Stimulated activated memory B cell treated with anti-CD40 and anti-IgM and Interleukin-4, amounts not matched to agents 10 μg/mL and 1 μg/mL and 100 μg/mL, for 72 hours (primary cell): ENCODE measurements at regions not wholly inside any gene's neighbourhood (a gene's known extent, or its start where the extent isn't known, plus 50 kb on each side); places are given as distances from the start of the nearest gene placed in this dataset.
"Not testable (repeated sequence)": the region's sequence is repeated elsewhere in the genome, so short reads cannot be mapped to it uniquely, and the experiment has no call there.

Experiments
- ATAC-seq: fragments of 150-1000 bp; cut with Tn5 transposase; 2 replicates; pipeline ENCODE4 v1.10.0; 2021
- H3K27ac Mint-ChIP-seq: one replicate; pipeline ENCODE4 v1.8.0; 2022; ENCODE audit warnings: mild to moderate bottlenecking, mixed read lengths
- H3K27me3 Mint-ChIP-seq: one replicate; pipeline ENCODE4 v1.8.0; 2022; ENCODE audit warnings: mixed read lengths
- H3K36me3 Mint-ChIP-seq: one replicate; pipeline ENCODE4 v1.8.0; 2022; ENCODE audit warnings: mixed read lengths
- H3K4me1 Mint-ChIP-seq: one replicate; pipeline ENCODE4 v1.8.0; 2022; ENCODE audit warnings: mixed read lengths
- H3K4me3 Mint-ChIP-seq: one replicate; pipeline ENCODE4 v1.8.0; 2022; ENCODE audit warnings: mild to moderate bottlenecking, moderate library complexity, mixed read lengths
- H3K9me3 Mint-ChIP-seq: one replicate; pipeline ENCODE4 v1.8.0; 2022; ENCODE audit warnings: mixed read lengths

DNA sequence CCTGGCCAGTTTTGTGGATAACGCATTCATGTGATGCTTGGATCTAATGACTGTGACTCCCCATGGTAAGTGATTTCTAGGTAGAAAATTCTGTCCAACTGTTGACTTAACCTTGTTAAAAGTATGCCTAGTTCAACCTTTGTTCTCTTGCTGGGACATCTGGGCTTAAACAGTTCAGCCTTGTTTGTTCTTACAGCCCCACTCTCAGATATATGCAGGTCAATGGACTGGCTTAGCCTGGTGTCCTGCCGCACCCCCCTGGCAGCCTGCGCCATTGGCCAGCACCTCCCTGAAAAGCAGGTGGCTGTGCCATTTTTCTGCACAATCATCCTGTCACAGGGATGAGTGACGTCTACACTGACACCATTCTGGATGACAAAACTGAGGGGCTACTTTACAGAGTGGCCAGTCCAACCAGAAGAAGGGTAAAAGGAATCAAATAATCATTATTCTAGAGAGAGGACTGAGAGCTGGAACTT is 244.7 kb upstream of the ONECUT1 start:
- peaks cover 10% of the 10 kb centered on the region for H3K27me3 Mint-ChIP-seq
- H3K27ac Mint-ChIP-seq, result no peak overlapping the region
- H3K9me3 Mint-ChIP-seq, result no peaks in the 10 kb centered on the region
- no peaks in the 10 kb centered on the region for H3K4me1 Mint-ChIP-seq
- no peak overlapping the region for H3K4me3 Mint-ChIP-seq
- ATAC-seq, result no peak
- H3K36me3 Mint-ChIP-seq, result no peaks in the 10 kb centered on the region

DNA sequence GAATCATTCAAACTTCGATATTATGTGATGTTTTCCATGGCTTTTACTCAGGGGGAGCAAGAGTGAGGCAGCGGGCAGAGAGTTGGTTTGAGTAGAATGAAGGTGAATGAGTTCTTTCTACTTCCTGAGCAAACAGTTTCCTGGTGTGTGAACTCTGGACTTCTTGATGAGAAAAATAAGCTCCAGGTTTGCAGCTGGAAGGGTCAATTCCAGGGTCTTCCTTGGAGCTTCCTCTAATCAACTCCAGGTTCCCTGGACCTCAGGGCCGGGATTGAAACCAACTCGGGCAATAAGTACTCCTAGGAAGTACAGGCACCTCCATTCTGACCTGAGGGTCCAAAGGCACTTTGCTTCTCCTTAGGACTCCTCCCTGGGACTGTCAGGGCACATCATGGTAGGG is 243.6 kb upstream of the ONECUT1 start:
- ATAC-seq, result no peak
- H3K36me3 Mint-ChIP-seq, result no peaks in the 10 kb centered on the region
- H3K4me3 Mint-ChIP-seq, result no peak overlapping the region
- no peaks in the 10 kb centered on the region for H3K4me1 Mint-ChIP-seq
- H3K27ac Mint-ChIP-seq, result no peak overlapping the region
- H3K27me3 Mint-ChIP-seq, result peaks cover 10% of the 10 kb centered on the region
- no peaks in the 10 kb centered on the region for H3K9me3 Mint-ChIP-seq

DNA sequence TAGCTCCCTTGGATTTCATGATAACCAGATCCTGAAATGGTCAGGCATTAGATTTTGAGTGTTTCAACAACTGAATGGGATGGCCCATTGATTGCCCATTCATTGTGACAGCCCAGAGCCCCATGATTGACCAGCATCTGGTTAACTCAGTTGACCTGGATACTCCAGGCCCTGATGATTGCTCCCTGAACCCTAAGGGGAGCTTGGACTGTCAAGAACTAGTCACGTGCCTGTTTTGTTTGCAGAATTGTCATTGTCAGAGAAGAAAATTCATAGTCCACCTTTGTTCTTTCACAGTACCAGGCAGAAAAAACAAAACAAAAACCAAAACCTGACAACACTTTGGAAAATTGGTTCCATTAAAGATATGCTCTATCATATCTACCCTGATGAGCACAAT is 241.3 kb upstream of the ONECUT1 start:
- H3K4me3 Mint-ChIP-seq, result no peak overlapping the region
- ATAC-seq, result no peak
- H3K27me3 Mint-ChIP-seq, result no peaks in the 10 kb centered on the region

DNA sequence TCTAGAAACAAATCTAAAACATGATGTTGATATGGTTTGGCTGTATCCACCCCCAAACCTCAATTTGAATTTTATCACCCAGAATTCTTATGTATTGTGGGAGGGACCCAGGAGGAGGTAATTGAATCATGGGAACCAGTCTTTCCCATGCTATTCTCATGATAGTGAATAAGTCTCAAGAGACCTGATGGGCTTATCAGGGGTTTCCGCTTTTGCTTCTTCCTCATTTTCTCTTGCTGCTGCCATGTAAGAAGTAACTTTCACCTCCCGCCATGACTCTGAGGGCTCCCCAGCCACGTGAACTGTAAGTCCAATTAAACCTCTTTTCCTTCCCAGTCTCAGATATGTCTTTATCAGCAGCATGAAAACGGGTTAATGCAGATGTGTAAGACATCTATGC is 232.7 kb upstream of the ONECUT1 start:
- no peaks in the 10 kb centered on the region for H3K4me1 Mint-ChIP-seq
- ATAC-seq, result no peak

More for the DNA sequence above, 241.3 kb upstream of the ONECUT1 start:
- Mint-ChIP-seq H3K36me3 (no peaks in the 10 kb centered on the region), H3K9me3 (peaks cover 7% of the 10 kb centered on the region), H3K27ac (no peak overlapping the region), H3K4me1 (no peaks in the 10 kb centered on the region)

DNA sequence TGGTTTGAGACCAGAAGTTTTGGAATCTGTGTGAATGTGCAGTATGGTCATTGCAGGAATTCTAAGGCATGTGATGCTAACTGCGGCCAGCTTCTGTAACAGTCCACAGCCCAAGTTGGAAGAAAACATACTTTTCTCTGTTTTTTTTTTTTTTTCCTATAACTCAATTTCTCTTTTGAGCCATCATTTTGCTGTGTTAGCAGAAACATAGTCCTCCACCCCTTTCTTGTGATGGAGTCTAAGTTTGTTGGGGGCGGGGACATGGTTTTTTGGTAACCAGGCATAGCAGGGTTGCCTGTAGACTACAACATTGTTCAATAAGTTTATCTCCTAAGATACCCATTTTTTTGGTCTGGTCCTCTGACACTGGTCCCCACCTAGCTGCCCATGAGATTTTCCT is 223.2 kb upstream of the ONECUT1 start:
- no peak overlapping the region for H3K27ac Mint-ChIP-seq
- H3K36me3 Mint-ChIP-seq, result no peaks in the 10 kb centered on the region
- H3K4me1 Mint-ChIP-seq, result no peaks in the 10 kb centered on the region
- H3K27me3 Mint-ChIP-seq, result no peaks in the 10 kb centered on the region
- peaks cover 3% of the 10 kb centered on the region for H3K9me3 Mint-ChIP-seq
- no peak overlapping the region for H3K4me3 Mint-ChIP-seq
- no peak for ATAC-seq

More for the DNA sequence above, 232.7 kb upstream of the ONECUT1 start:
- H3K4me3 Mint-ChIP-seq, result no peak overlapping the region
- H3K36me3 Mint-ChIP-seq, result no peaks in the 10 kb centered on the region
- H3K27me3 Mint-ChIP-seq, result no peaks in the 10 kb centered on the region
- no peak overlapping the region for H3K27ac Mint-ChIP-seq
- H3K9me3 Mint-ChIP-seq, result peaks cover 10% of the 10 kb centered on the region

DNA sequence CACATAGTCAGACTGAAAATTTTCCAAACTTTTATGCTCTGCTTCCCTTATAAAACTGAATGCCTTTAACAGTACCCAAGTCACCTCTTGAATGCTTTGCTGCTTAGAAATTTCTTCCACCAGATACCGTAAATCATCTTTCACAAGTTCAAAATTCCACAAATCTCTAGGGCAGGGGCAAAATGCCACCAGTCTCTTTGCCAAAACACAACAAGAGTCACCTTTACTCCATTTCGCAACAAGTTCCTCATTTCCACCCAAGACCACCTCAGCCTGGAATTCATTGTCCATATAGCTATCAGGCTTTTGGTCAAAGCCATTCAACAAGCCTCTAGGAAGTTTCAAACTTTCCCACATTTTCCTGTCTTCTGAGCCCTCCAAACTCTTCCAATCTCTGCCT is 221.6 kb upstream of the ONECUT1 start:
- ATAC-seq, H3K36me3 Mint-ChIP-seq, H3K27me3 Mint-ChIP-seq, H3K4me1 Mint-ChIP-seq, H3K27ac Mint-ChIP-seq, H3K4me3 Mint-ChIP-seq, H3K9me3 Mint-ChIP-seq: not testable (repeated sequence)

DNA sequence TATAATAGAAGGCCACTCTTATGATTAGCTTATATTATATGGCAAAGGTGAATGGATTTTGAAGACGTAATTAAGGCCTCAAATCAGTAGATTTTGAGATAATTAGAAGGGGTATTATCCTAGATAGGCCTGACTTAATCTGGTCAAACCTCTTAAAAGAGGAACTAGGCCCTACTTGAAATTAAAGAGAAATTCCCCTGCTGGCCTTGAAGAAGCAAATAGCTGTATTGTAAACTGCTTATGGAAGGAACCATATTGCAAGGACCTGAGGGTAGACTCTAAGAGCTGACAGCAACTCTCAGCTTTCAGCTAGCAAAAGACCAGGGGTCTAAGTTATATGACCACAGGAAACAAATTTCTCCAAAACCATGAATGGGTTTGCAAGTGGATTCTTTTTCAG is 219.0 kb upstream of the ONECUT1 start:
- Mint-ChIP-seq H3K9me3 (peaks cover 3% of the 10 kb centered on the region), H3K27me3 (peaks cover 18% of the 10 kb centered on the region), H3K4me1 (no peaks in the 10 kb centered on the region)

DNA sequence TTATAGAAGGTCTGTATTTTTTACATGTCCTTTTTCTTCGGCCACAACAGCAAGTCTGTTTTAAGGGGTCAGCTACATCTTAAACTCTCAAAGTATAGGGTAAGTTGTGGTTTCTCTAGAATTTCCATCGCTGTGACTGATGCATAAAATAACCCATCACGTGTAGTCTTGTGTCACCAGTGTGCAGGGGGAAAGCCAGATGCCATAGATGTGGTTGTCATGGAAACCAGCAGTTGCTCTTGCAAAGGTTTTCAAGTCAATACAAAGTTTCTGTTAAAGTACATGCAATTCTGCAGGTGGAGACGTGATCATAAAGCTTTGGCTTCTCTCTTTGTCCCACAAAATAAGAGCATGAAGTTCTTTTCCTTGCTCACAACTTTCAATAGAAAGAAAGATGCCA is 210.3 kb upstream of the ONECUT1 start:
- no peaks in the 10 kb centered on the region for H3K36me3 Mint-ChIP-seq
- ATAC-seq, result no peak
- H3K4me3 Mint-ChIP-seq, result no peak overlapping the region
- peaks cover 3% of the 10 kb centered on the region for H3K9me3 Mint-ChIP-seq
- H3K4me1 Mint-ChIP-seq, result no peaks in the 10 kb centered on the region
- H3K27ac Mint-ChIP-seq, result no peak overlapping the region
- H3K27me3 Mint-ChIP-seq, result peaks cover 24% of the 10 kb centered on the region

More for the DNA sequence above, 219.0 kb upstream of the ONECUT1 start:
- Mint-ChIP-seq H3K4me3 (no peak overlapping the region), H3K27ac (no peak overlapping the region), H3K36me3 (no peaks in the 10 kb centered on the region)
- ATAC-seq, result peak; percentile 48

DNA sequence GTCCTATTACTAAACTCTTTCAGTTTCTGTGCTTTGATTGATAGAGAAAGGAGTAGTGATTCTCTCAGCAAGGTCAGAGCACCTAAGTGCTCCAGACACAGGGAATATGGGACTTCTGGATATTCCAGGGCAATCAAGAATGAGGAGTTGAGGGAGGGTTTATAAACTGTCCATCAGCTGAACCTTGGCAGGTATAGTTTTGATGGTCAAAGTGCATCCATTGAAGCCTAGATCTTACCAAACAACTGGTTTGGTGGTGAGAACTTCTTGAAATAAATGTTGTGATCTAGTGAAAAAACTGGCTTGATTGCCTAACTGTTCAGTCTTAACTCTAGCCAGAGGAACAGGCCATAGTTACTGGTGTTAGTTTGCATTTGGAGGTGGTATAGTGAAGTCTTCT is 207.0 kb upstream of the ONECUT1 start:
- Mint-ChIP-seq H3K27ac (no peak overlapping the region), H3K9me3 (peaks cover 19% of the 10 kb centered on the region), H3K4me1 (no peaks in the 10 kb centered on the region), H3K27me3 (peaks cover 15% of the 10 kb centered on the region), H3K4me3 (no peak overlapping the region), H3K36me3 (no peaks in the 10 kb centered on the region)
- ATAC-seq, result no peak

DNA sequence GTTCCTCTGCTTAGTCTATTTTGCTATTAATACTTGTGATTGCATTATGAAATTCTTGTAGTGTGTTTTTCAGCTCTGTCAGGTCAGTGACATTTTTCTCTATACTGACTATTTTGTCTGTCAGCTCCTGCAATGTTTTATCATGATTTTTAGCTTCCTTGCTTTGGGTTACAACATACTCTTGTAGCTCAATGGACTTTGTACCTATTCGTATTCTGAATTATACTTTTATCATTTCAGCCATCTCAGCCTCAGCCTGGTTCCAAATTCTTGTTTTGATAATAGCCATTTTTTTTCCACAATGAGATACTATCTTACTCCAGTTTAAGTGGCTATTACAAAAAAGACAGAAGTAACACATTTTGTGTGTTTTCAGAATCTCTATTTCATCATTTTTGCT is 204.2 kb upstream of the ONECUT1 start:
- no peak for ATAC-seq
- H3K4me3 Mint-ChIP-seq, result no peak overlapping the region
- no peak overlapping the region for H3K27ac Mint-ChIP-seq
- peaks cover 19% of the 10 kb centered on the region for H3K9me3 Mint-ChIP-seq
- H3K27me3 Mint-ChIP-seq, result peaks cover 21% of the 10 kb centered on the region
- H3K36me3 Mint-ChIP-seq, result no peaks in the 10 kb centered on the region
- no peaks in the 10 kb centered on the region for H3K4me1 Mint-ChIP-seq

DNA sequence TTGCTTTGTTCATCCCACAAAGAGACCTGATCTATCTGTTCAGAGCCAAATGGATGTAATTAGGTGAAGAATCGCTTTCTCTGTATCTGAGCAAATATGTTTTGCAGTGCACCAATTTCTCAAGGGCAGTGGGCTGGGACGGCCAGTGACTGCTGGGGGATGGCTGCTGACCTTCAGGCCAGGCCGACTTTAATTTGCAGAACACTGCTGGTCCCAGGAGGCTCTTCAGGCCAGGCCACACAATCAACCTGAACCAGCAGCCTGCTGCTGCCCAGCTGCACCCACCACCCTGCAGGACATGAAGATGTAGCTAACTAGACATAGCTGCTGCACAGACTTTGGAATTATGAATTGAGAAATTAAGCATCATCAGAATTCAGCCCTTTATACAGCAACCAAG is 194.4 kb upstream of the ONECUT1 start:
- H3K4me1 Mint-ChIP-seq, result peaks cover 8% of the 10 kb centered on the region
- no peaks in the 10 kb centered on the region for H3K36me3 Mint-ChIP-seq
- H3K9me3 Mint-ChIP-seq, result no peaks in the 10 kb centered on the region
- H3K27ac Mint-ChIP-seq, result no peak overlapping the region
- no peak overlapping the region for H3K4me3 Mint-ChIP-seq
- no peaks in the 10 kb centered on the region for H3K27me3 Mint-ChIP-seq
- no peak for ATAC-seq

DNA sequence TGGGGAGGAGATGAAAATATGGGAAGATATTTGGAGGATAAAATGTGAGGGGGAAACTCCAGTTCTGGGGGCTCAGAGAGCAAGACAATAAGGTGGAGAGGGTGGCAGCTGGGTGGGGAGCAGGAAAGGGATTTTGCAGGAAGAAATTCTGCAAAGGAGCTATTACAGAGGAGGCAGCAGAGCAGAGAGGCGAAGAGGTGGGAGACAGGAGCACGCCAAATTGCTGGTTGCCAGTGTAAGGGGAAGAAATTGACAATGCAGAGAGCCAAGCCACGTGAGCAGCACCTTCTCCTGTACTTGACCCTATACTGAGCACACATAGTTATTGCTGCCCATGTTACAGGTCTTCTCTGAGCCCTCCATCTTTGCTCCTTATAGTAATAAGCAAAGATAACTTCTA is 190.3 kb upstream of the ONECUT1 start:
- Mint-ChIP-seq H3K27me3 (no peaks in the 10 kb centered on the region), H3K27ac (no peak overlapping the region), H3K36me3 (no peaks in the 10 kb centered on the region), H3K4me3 (no peak overlapping the region), H3K9me3 (no peaks in the 10 kb centered on the region), H3K4me1 (peaks cover 8% of the 10 kb centered on the region)
- no peak for ATAC-seq

DNA sequence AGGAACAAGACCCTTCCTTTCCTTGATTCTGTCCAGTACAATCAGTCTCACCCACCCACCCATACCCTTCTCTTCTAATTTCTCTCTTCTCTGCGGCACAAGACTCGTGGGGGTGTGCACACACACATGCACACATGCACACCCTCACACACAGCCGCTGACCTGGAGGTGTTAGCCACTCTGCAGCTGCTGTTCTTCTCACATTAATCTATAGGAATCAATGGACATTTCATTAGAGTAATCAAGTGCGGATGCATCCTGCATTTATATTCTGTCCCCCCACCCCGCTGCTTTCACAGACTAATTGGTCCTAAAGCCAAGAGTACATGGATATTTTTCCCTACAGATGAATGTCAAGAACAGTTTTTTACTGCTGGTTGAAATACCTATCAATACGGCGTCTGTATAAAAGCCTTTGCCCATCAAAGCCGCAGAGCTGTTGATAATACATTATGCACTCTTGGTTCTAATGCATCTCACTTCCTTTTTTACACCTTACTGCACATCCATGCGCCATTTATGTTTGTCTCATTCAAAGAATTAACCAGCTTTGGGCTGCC is 186.5 kb upstream of the ONECUT1 start:
- H3K27me3 Mint-ChIP-seq, result peaks cover 6% of the 10 kb centered on the region
- H3K4me1 Mint-ChIP-seq, result peaks cover 8% of the 10 kb centered on the region
- no peaks in the 10 kb centered on the region for H3K9me3 Mint-ChIP-seq
- H3K27ac Mint-ChIP-seq, result no peak overlapping the region
- H3K36me3 Mint-ChIP-seq, result no peaks in the 10 kb centered on the region
- no peak for ATAC-seq
- no peak overlapping the region for H3K4me3 Mint-ChIP-seq

DNA sequence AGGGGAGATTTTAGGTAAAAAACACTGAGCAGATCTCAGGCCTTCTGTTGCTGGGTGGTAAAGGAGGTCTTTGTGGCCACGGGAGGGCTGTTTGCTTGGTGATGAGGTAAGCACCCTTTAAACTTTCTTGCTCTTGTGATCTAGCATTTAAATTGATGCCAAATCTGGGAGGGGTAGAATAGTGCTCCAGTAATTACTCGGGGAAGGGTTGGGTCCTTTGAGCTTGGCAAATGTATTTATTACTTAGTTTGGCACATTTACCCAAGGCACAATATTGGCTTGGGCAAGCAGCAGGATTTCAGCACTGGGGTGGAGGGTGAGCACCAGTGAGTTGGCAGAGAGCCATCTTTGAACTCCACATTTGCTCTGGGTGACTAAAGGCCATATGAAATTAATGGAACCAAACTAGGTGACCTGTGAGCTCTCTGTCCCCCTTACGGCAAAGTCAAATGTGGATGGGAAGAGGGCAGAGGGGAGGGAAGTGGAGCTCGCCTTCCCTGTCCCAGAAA is 185.9 kb upstream of the ONECUT1 start:
- Mint-ChIP-seq H3K27me3 (peaks cover 12% of the 10 kb centered on the region), H3K9me3 (no peaks in the 10 kb centered on the region), H3K4me3 (no peak overlapping the region), H3K4me1 (peaks cover 2% of the 10 kb centered on the region), H3K27ac (no peak overlapping the region), H3K36me3 (no peaks in the 10 kb centered on the region)
- no peak for ATAC-seq

DNA sequence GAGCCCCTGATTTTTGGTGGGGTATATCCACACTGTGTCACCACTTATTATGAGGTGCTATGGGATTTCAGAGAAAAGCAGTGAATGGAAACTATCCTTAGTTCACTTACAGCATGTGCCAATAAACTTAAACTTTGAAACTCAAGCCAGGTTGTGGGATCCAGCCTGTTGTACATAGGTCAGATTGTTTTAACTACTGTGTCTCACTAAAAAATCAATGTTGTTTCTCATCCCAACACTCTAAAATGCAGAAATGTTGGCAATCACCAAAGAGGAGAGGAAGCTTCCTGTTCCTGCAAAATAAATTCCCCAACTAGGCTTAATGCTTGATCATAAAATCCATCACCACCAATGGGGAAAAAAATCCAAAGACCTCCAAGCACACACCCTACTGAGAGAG is 173.7 kb upstream of the ONECUT1 start:
- no peak for ATAC-seq
- no peaks in the 10 kb centered on the region for H3K4me1 Mint-ChIP-seq
- peaks cover 7% of the 10 kb centered on the region for H3K27me3 Mint-ChIP-seq
- no peak overlapping the region for H3K27ac Mint-ChIP-seq
- H3K36me3 Mint-ChIP-seq, result no peaks in the 10 kb centered on the region
- H3K9me3 Mint-ChIP-seq, result no peaks in the 10 kb centered on the region
- no peak overlapping the region for H3K4me3 Mint-ChIP-seq

DNA sequence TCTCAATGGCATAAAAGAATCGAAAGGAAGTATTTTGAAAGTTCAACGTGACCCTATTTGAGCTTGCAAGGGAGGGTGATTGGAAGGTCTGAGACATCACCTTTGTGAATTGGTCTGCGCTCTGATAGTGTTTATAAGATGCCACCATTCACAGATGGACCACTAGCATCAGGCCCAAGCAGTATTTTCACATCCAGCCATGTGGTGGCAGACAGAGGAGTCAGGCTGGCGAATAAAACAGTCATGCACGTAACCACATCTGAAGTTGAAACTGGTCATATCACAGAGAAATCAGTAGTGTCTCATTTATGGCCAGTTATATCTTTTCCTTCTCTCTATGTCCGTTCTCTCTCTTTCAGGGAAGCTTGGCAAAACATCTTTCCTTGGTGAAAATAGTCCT is 170.1 kb upstream of the ONECUT1 start:
- Mint-ChIP-seq H3K27ac (no peak overlapping the region), H3K4me3 (no peak overlapping the region), H3K27me3 (no peaks in the 10 kb centered on the region), H3K36me3 (no peaks in the 10 kb centered on the region), H3K4me1 (no peaks in the 10 kb centered on the region), H3K9me3 (no peaks in the 10 kb centered on the region)
- ATAC-seq, result no peak

DNA sequence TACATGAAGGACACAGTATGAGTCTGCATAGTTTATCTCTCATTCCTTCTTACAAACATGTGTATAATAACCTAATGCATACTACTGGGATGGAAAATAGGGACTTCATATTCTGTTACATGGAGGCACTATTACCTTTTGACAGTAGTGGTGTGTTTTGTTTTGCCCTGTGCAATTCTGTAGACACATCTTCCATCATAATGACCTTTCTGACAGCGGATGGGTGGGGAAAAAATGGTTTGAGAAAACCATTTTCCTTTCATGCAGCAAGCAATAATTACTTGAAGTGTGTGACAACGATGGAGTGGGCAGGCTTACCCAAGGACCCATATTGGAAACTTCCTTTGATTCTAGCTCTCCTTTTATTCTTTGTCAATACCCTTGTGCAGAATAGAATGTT is 153.6 kb upstream of the ONECUT1 start:
- no peak for ATAC-seq
- no peak overlapping the region for H3K4me3 Mint-ChIP-seq
- H3K36me3 Mint-ChIP-seq, result no peaks in the 10 kb centered on the region
- peaks cover 18% of the 10 kb centered on the region for H3K27me3 Mint-ChIP-seq
- no peaks in the 10 kb centered on the region for H3K4me1 Mint-ChIP-seq
- H3K27ac Mint-ChIP-seq, result no peak overlapping the region
- peaks cover 5% of the 10 kb centered on the region for H3K9me3 Mint-ChIP-seq
